EH (cell line): ENCODE measurements at regions not wholly inside any gene's neighbourhood (a gene's known extent, or its start where the extent isn't known, plus 50 kb on each side); places are given as distances from the start of the nearest gene placed in this dataset.

ENCODE experiments used
- DNase-seq: peaks from one replicate; pipeline ENCODE4 v3.0.0-alpha.2; 2015; ENCODE audit warnings: low read depth

DNA sequence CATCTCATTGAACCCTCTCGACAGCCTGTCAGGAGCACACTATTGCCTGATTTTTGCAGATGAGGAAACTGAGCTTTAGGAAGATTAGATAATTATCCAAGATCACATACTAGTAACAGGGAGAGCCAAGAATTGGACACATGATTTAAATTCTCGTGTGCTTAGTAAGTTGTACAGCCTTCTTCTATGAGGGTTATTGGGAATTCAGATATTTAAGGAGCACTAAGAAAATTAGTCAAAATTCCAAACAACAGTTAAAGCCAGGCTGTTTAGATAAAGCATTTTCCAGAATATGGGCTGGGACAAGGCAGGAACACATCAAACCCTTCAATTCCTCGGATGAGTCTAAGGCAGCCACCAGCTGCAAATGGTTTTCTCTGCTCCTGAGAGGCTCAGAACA, 148.8 kb downstream of the TMEM30B start:
- peak; percentile 76 for DNase-seq

GRCh38 chr14:61130512-61131260, 149.6 kb downstream of the SLC38A6 start:
- DNase-seq, result no peak

DNA sequence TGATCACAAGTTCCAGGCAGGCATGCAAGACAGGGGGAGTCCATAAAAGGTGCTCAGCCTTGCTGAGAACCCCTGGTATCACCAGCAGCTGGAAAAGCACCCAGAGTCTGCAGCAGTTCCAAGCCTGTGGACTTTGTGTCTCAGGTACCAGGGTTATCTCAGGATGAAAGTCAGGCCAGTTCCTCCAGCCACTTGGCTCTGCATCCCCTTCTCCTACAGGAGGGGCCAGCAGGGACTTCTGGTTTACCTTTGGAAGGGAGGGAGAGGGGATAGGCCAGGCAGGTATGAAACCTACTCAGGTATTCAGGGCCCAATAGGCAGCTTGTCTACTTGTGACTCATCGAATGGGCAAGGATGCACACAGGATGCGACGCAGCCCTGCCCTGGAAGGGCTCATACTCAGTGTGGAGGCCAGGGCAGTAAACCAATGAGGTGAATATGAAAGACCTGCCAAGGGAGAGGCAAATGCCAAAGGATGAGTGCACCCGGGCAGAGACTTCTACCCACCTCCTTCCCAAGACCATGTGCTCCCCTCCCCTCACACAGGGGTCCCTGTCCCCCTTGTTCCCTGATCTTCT, 148.2 kb downstream of the SLC38A6 start:
- no peak for DNase-seq

- peak; percentile 50 for DNase-seq
These were observed 147.5 kb downstream of the SLC38A6 start for GRCh38 chr14:61128382-61129167.

DNA sequence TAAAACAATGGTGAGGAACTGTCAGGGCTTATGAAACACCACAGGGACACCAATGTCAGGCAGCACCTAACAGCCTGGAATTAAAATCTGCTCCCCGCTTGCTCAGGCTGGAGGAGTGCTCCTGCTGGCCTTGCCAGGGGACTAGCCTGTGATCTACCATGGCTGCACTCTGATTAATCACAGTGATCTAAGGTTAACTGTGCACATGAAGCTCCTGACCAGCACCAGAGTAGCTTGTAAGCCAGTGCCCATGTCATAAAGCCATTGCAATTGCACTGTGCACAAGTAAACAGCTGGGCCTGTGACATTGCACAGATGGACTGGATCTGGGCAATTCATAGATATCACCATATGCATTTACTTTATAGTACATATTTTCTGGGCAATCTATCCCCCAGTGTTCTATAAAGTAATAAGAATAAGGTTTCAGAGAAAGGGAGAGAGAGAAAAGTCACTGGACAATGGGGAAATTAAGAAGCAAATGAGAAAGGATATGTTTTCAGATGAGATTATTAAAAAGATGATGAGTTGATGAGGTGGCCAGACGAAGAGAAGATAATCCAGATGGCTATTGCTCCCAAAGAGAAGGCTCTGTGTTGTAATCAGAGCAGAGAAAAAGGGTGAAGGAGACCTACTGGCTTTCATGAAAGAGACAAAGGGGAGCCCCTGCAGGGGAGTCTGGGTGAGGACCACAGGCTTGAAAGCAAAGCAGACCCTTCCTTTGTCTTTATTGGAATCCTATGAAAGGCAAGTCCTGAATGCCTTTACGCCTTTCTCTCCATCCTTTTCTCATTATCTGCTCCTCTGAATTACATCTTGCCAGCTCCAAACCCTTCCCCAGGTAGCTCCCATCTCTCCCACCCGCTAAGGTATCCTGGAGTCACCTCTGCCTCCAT, 145.8 kb downstream of the SLC38A6 start:
- DNase-seq, result no peak

- no peak for DNase-seq
These were observed 145.0 kb downstream of the SLC38A6 start for GRCh38 chr14:61125867-61126572.

GRCh38 chr14:61125041-61125866, 144.2 kb downstream of the SLC38A6 start:
- DNase-seq, result no peak

DNA sequence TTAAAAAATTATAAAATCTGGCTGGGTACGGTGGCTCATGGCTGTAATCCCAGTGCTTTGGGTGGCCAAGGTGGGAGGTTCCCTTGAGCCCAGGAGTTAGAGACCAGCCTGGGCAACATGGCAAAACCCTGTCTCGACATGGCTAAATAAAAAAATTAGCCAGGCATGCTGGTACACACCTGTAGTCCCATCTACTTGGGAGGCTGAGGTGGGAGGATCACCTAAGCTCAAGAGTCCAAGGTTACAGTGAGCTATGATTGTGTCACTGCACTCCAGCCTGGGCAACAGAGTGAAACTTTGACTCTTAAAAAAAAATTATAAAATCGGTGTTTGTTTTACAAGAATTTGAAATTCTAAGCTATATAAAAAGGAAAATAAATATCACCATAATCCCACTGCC, 141.8 kb downstream of the SLC38A6 start:
- no peak for DNase-seq

DNA sequence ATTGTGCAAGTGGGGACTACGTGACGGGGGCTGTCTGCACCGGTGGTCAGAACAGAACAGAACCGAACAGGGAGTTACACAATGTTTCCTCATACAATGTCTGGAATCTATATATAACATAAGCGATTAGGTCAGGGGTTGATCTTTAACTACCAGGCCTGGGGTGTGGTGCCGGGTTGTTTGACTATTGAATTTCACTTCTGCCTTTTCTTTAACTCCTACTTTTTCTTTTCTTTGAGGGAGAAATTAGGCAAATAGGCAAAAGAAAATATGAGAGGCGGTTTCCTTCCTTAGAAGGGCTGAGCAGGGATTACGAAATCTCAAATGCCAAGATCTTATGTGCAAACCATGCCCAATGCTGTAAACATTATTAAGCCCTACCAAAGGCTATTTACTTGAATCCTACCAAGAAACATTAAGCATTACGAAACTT, 140.3 kb downstream of the SLC38A6 start:
- DNase-seq, result peak; percentile 36

DNA sequence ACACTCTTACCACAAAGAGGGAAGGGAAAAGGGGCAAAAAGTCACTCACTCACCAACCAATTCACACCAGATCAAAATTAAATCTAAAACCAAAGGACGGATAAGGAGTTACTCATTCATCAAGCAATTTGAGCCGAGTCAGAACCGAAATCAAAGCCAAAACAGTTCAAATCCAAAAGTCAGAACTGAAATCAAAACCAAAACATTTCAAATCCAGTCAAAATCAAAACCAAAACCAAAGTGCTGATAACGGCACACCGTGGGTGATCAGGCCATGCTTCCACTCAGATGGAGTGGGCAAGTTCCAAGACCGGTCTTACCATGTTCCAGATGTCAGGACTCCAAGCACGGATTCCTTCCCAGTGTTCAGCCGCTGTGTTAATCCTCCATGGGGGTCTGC, 139.5 kb downstream of the SLC38A6 start:
- DNase-seq, result no peak

DNA sequence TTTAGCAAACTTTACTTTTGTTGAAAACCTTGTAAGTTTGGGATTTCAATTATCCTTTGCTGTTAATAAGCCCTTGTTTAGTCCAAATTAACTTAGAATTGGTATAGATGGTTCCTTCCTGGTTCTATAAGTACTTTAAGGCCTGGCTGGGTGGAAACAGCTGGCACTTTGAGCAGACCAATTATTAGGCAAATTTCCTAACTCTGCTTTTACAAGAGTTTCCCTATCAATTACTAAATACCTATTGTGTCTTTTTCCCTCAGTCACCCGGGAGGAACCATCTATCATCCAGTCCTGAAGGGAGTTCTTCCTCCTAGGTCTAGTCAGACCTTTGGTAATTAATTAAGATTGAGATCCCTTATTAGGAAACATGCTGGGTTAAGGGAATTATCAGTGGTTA, 138.0 kb downstream of the SLC38A6 start:
- no peak for DNase-seq

DNA sequence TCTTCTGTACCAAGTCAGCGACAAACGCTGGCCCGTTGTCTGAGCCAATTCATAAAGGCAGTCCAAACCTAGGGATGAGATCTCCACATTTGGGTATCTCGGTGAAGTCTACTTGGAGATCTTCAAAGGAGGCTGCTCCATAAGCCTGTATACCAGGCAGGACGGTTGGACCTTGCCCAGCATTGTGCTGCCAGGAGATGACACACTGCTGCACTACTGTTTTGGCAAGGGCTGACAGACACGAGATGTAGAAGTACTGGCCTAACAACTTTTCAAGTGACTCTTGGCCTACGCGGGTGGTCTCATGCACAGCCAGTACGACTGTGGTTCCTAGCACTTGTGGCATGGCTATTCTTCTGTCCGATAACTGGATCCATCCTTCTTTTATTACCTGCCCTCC, 135.3 kb downstream of the SLC38A6 start:
- DNase-seq, result no peak

DNA sequence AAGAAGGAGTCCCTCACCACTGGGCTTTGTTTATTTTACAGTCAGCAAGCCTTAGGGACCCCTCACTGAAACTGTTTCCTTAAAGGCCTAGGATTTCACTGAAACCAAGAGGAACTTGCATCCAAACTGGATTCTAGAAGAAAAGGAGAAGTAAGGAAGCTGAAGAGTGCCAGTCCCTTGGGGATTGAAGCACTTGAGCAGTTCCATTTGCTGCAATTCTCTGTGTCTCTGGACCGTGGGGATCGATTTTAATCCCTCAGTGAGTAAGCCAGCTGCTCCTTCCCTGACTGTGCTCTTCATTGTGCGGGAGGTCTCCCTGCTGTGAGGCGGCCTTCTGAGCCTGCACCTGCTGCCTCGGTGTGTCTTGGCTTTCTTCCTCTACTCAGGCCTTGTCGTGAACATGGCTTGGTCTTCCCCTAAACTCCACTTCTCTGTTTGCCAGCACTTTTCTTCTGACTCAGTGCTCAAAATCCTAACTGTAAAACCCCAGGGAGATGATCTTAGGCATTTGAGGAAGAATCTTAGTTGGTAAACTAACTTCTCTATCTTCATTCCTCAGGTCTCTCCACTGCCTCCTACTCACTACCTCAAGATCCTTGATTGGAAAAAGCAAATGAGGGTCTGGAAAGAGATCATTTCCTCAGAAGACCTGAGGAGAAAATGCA, 132.6 kb downstream of the SLC38A6 start:
- no peak for DNase-seq

GRCh38 chr14:61112506-61112905, 131.5 kb downstream of the SLC38A6 start:
- no peak for DNase-seq

DNA sequence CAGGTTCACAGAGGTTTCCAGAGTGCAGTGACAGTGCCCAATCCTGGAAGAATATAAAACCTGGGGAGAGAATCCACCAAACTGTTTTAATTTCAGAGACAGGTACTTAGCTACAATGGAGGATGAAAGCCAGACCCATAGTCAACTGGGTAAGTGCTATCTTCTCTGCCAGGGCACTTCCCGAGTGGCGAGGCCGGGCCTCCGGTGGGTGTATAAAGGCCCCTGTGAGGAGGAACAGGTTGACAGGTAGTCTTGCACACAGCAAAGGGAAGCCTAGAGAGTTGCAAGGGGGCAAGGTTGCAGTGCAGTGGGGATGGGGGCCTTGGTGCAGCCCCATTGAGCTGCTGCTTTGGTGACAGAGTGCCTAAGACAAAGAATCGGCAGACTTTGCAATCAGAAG, 130.7 kb downstream of the SLC38A6 start:
- DNase-seq, result no peak

- DNase-seq, result no peak
These were observed 130.2 kb downstream of the SLC38A6 start for GRCh38 chr14:61111209-61111665.

GRCh38 chr14:61110316-61111082, 129.5 kb downstream of the SLC38A6 start:
- DNase-seq, result peak; percentile 31

DNA sequence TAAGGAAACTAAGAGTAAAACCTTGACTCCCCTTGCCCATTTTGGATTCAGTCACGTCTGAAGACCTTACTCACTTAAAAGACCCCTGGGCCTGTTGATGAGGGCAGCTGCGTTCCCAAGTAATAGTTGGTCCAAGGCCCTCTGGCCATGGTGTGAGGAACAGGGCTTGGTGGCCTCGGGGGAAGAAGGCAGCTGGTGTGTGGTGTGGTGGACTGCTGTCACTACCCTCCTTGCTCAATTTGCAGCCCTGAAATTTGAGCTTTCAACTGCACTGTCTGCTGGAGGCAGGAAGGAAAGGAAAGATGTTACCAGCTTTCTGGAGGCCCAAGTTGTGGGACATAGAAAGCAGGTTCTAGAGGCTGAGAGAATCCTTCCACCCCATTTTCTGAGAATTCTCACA, 128.2 kb downstream of the SLC38A6 start:
- peak; percentile 41 for DNase-seq

DNA sequence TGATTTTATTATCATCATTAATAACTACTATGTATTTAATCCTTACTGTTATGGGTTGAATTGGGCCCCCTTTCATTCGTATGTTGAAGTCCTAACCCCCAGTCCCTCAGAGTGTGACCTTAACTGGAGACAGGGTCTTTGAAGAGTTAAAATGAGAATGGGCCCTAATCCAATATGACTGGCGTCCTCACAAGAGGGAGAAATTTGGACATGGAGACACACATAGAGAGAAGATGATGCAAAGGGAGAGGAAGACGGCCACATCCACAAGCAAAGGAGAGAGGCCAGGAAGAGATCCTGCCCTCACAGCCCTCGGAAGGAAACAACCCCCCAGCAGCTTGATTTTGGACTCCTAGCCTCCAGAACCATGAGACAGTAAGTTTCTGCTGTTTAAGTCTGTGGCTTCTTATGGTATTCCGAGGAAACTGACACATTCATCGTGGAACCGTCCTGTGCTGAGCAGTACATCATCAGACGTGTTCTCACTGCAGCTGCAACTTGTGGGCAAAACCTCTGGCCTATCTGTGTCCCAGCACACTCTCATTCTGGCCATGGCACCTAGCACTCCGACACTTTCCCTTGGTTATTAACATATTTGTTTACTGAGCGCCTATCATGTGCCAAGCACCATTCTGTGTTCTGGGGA, 127.6 kb downstream of the SLC38A6 start:
- DNase-seq, result no peak
